ENCODE measurements at regions not wholly inside any gene's neighbourhood (a gene's known extent, or its start where the extent isn't known, plus 50 kb on each side); places are given as distances from the start of the nearest gene placed in this dataset.
"Not testable (repeated sequence)": the region's sequence is repeated elsewhere in the genome, so short reads cannot be mapped to it uniquely, and the experiment has no call there.

- TF ChIP-seq, protein P1, sequence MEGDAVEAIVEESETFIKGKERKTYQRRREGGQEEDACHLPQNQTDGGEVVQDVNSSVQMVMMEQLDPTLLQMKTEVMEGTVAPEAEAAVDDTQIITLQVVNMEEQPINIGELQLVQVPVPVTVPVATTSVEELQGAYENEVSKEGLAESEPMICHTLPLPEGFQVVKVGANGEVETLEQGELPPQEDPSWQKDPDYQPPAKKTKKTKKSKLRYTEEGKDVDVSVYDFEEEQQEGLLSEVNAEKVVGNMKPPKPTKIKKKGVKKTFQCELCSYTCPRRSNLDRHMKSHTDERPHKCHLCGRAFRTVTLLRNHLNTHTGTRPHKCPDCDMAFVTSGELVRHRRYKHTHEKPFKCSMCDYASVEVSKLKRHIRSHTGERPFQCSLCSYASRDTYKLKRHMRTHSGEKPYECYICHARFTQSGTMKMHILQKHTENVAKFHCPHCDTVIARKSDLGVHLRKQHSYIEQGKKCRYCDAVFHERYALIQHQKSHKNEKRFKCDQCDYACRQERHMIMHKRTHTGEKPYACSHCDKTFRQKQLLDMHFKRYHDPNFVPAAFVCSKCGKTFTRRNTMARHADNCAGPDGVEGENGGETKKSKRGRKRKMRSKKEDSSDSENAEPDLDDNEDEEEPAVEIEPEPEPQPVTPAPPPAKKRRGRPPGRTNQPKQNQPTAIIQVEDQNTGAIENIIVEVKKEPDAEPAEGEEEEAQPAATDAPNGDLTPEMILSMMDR (conservative IDR thresholded peaks at IDR 0.05; ENCODE audit: low read length): not testable (repeated sequence)
- not testable (repeated sequence) for TF ChIP-seq EZH2phosphoT487 (IDR thresholded peaks at IDR 0.05; ENCODE audit: borderline replicate concordance)
Measured at GRCh38 chr4:115200201-115201041, 87.0 kb upstream of the NDST4 start.
